ENCODE measurements at regions not wholly inside any gene's neighbourhood (a gene's known extent, or its start where the extent isn't known, plus 50 kb on each side); places are given as distances from the start of the nearest gene placed in this dataset.

- H3K9me3 ChIP-seq = no peaks in the 10 kb centered on the region
- no peak for TF ChIP-seq Cebpa-rat (IDR thresholded peaks at IDR 0.05)
- H3K27ac ChIP-seq = no peak overlapping the region
- H3K4me1 ChIP-seq = no peaks in the 10 kb centered on the region
- H3K4me2 ChIP-seq = no peak overlapping the region
- no peaks in the 10 kb centered on the region for H3K36me3 ChIP-seq
- no peak overlapping the region for H3K9ac ChIP-seq
- H4K20me1 ChIP-seq = no peaks in the 10 kb centered on the region
- no peak overlapping the region for H3K4me3 ChIP-seq
- no peaks in the 10 kb centered on the region for H3K27me3 ChIP-seq
Measured at GRCh38 chr9:118478752-118479151, 774.5 kb downstream of the TLR4 start.

DNA sequence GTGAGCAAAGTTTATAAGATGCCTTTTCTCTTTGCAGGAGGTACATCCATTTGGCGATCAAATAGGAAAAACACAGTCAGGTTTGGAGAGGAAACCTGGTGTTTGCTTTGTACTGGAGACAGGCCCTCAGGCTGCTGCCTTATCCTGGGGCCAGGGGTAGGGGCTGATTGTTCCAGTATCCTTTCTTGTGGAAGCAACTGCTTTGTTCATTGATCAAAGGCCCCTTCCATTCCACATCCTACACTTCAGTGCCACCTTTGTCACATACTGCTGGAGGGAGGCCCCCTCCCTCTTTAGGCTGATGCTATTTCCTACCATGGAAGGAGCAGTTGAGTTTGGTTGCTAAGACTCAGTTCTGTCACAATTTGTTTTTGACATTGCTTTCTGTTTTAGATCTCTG is 778.1 kb downstream of the TLR4 start:
- Histone ChIP-seq H3K4me3 (no peak overlapping the region), H3K9me3 (no peaks in the 10 kb centered on the region), H3K9ac (no peak overlapping the region), H4K20me1 (no peaks in the 10 kb centered on the region), H3K27me3 (no peaks in the 10 kb centered on the region), H3K27ac (no peak overlapping the region), H3K4me1 (no peaks in the 10 kb centered on the region), H3K4me2 (no peak overlapping the region), H3K36me3 (no peaks in the 10 kb centered on the region)
- TF ChIP-seq Cebpa-rat (IDR thresholded peaks at IDR 0.05) = no peak

DNA sequence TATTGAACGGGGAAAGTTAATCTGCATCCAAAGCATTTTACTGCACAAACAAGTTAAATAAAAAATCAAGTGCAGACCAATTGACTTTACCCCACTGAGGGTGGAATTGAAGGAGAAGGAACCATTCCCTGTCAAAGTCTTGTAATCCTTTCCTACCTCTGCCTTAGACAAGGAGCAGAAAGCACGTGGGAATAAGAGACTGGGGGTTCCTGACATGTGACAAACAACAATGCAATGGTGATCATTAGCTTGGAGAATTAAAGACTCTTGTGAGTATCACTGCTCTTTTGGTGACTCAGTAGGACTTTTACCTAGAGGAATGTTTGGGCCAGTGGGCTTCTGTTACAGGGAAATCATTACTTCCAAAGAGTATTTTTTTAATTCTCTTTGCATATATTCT is 779.5 kb downstream of the TLR4 start:
- H3K9me3 ChIP-seq = no peaks in the 10 kb centered on the region
- H3K4me3 ChIP-seq = no peak overlapping the region
- no peak overlapping the region for H3K4me2 ChIP-seq
- H3K27me3 ChIP-seq = no peaks in the 10 kb centered on the region
- H3K4me1 ChIP-seq = no peaks in the 10 kb centered on the region
- H3K9ac ChIP-seq = no peak overlapping the region
- H3K27ac ChIP-seq = no peak overlapping the region
- TF ChIP-seq Cebpa-rat (IDR thresholded peaks at IDR 0.05) = no peak
- H4K20me1 ChIP-seq = no peaks in the 10 kb centered on the region
- no peaks in the 10 kb centered on the region for H3K36me3 ChIP-seq

GRCh38 chr9:118503236-118503635 is 799.0 kb downstream of the TLR4 start:
- Histone ChIP-seq H3K27ac (no peak overlapping the region), H3K9me3 (peaks cover 4% of the 10 kb centered on the region; the same call in 1 of the 2 replicates)

GRCh38 chr9:118510711-118511110 is 806.5 kb downstream of the TLR4 start:
- TF ChIP-seq Cebpa-rat (IDR thresholded peaks at IDR 0.05) = no peak
- no peak overlapping the region for H3K9ac ChIP-seq
- no peaks in the 10 kb centered on the region for H3K27me3 ChIP-seq
- no peak overlapping the region for H3K27ac ChIP-seq
- H4K20me1 ChIP-seq = no peaks in the 10 kb centered on the region
- H3K4me2 ChIP-seq = no peak overlapping the region
- no peaks in the 10 kb centered on the region for H3K9me3 ChIP-seq
- H3K36me3 ChIP-seq = no peaks in the 10 kb centered on the region
- no peaks in the 10 kb centered on the region for H3K4me1 ChIP-seq
- H3K4me3 ChIP-seq = no peak overlapping the region

More at GRCh38 chr9:118503236-118503635, 799.0 kb downstream of the TLR4 start:
- H3K4me2 ChIP-seq = no peak overlapping the region
- no peaks in the 10 kb centered on the region for H3K27me3 ChIP-seq
- TF ChIP-seq Cebpa-rat (IDR thresholded peaks at IDR 0.05) = no peak
- no peaks in the 10 kb centered on the region for H4K20me1 ChIP-seq
- H3K36me3 ChIP-seq = no peaks in the 10 kb centered on the region
- H3K4me1 ChIP-seq = no peaks in the 10 kb centered on the region
- H3K4me3 ChIP-seq = no peak overlapping the region
- no peak overlapping the region for H3K9ac ChIP-seq

DNA sequence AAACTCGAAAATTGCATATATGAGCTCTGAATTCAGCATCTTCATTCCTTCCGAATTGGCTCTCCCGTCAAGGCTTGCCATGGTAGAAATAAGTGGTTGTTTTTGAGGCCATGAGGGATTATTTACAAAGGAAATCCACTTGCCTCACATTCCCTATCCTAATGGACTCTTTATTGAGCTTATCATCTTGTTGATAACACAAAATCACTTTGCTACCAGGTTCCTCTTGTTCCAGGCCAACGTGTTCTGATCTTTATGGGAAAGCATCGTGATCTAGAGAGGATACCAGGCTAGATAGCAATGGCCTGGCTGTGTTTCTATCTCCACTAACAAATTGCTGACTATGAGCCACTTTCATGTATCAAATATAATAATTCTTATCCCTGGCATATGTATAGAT is 811.7 kb downstream of the TLR4 start:
- Histone ChIP-seq H4K20me1 (no peaks in the 10 kb centered on the region), H3K9ac (no peak overlapping the region), H3K4me1 (no peaks in the 10 kb centered on the region), H3K4me2 (no peak overlapping the region), H3K27me3 (no peaks in the 10 kb centered on the region), H3K4me3 (no peak overlapping the region), H3K27ac (no peak overlapping the region), H3K9me3 (no peaks in the 10 kb centered on the region), H3K36me3 (no peaks in the 10 kb centered on the region)
- no peak for TF ChIP-seq Cebpa-rat (IDR thresholded peaks at IDR 0.05)

- no peak overlapping the region for H3K4me2 ChIP-seq
- peaks cover 13% of the 10 kb centered on the region for H3K4me1 ChIP-seq
- no peak overlapping the region for H3K4me3 ChIP-seq
- no peak for TF ChIP-seq Cebpa-rat (IDR thresholded peaks at IDR 0.05)
- H3K9ac ChIP-seq = no peak overlapping the region
- no peaks in the 10 kb centered on the region for H4K20me1 ChIP-seq
- no peaks in the 10 kb centered on the region for H3K27me3 ChIP-seq
- H3K27ac ChIP-seq = no peak overlapping the region
- no peaks in the 10 kb centered on the region for H3K36me3 ChIP-seq
- H3K9me3 ChIP-seq = no peaks in the 10 kb centered on the region
Measured at GRCh38 chr9:118521261-118521660, 817.1 kb downstream of the TLR4 start.

GRCh38 chr9:118522093-118523028 is 818.2 kb downstream of the TLR4 start:
- H3K9me3 ChIP-seq = no peaks in the 10 kb centered on the region
- H4K20me1 ChIP-seq = no peaks in the 10 kb centered on the region
- H3K36me3 ChIP-seq = no peaks in the 10 kb centered on the region
- peaks cover 13% of the 10 kb centered on the region for H3K4me1 ChIP-seq
- no peak overlapping the region for H3K27ac ChIP-seq
- no peak overlapping the region for H3K9ac ChIP-seq
- H3K4me2 ChIP-seq = peak overlapping the region; percentile 2
- H3K27me3 ChIP-seq = no peaks in the 10 kb centered on the region
- TF ChIP-seq Cebpa-rat (IDR thresholded peaks at IDR 0.05) = no peak
- H3K4me3 ChIP-seq = no peak overlapping the region

- no peak overlapping the region for H3K27ac ChIP-seq
- H3K9me3 ChIP-seq = no peaks in the 10 kb centered on the region
- TF ChIP-seq Cebpa-rat (IDR thresholded peaks at IDR 0.05) = no peak
- no peak overlapping the region for H3K4me3 ChIP-seq
- no peak overlapping the region for H3K4me2 ChIP-seq
- no peaks in the 10 kb centered on the region for H3K27me3 ChIP-seq
- H4K20me1 ChIP-seq = no peaks in the 10 kb centered on the region
- H3K9ac ChIP-seq = no peak overlapping the region
- no peaks in the 10 kb centered on the region for H3K36me3 ChIP-seq
- H3K4me1 ChIP-seq = peaks cover 28% of the 10 kb centered on the region
Measured at GRCh38 chr9:118527261-118527660, 823.1 kb downstream of the TLR4 start.

DNA sequence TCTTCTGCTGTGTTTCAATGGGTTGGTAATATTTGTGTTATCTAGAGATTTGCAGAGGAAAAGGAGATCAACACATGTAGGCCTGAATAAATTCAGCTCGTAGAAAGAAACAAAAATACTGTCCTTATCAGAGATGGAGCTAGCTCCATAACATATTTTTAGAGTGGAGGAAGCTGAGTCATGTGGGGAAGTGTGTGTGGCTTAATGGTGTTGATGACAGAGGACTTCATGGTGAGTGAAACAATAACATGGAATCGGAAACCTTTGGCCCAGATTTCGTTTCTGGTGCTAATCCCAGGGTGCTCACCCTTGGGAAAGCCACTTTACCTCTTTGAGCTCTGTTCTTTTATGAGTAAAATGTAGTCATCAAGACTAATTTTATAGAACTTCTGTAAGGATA is 825.0 kb downstream of the TLR4 start:
- no peaks in the 10 kb centered on the region for H3K27me3 ChIP-seq
- H3K9me3 ChIP-seq = no peaks in the 10 kb centered on the region
- no peak for TF ChIP-seq Cebpa-rat (IDR thresholded peaks at IDR 0.05)
- no peaks in the 10 kb centered on the region for H4K20me1 ChIP-seq
- no peak overlapping the region for H3K4me3 ChIP-seq
- H3K4me2 ChIP-seq = peak overlapping the region; percentile 75
- H3K27ac ChIP-seq = peak overlapping the region; percentile 39; the same call in 1 of the 2 replicates
- H3K36me3 ChIP-seq = no peaks in the 10 kb centered on the region
- H3K4me1 ChIP-seq = peaks cover 22% of the 10 kb centered on the region
- H3K9ac ChIP-seq = no peak overlapping the region
